GM19328 (cell line): ENCODE measurements at regions not wholly inside any gene's neighbourhood (a gene's known extent, or its start where the extent isn't known, plus 50 kb on each side); places are given as distances from the start of the nearest gene placed in this dataset.

Source experiments
- ATAC-seq: cut with Tn5 transposase; IDR thresholded peaks from one replicate; pipeline ENCODE4 v1.9.1; 2021; ENCODE audit warnings: mild to moderate bottlenecking, moderate library complexity; ENCODE audit not compliant: unreplicated experiment

- no peak for ATAC-seq
Observed at GRCh38 chr2:21480162-21480561, 356.4 kb downstream of the TDRD15 start.

- no peak for ATAC-seq
Observed at GRCh38 chr2:21484643-21485042, 360.9 kb downstream of the TDRD15 start.

DNA sequence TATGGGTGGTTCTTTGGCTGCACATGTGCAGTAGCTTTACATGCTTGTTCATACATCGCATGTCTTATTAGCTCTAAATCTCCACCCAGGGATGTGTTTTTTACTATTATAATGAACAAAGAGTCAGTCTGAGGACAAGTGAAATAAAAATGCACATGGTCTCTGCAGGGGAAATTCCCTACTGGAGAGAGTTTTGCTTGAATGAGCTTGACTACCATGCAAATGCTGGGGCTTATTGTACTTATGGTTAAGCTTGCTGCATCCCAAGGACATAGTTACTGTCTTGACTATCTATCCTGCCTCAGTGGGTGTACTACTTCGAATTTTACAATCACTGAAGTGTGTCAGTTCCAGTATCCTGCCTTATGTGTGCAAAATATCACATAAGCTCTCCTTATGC, 362.7 kb downstream of the TDRD15 start:
- no peak for ATAC-seq

DNA sequence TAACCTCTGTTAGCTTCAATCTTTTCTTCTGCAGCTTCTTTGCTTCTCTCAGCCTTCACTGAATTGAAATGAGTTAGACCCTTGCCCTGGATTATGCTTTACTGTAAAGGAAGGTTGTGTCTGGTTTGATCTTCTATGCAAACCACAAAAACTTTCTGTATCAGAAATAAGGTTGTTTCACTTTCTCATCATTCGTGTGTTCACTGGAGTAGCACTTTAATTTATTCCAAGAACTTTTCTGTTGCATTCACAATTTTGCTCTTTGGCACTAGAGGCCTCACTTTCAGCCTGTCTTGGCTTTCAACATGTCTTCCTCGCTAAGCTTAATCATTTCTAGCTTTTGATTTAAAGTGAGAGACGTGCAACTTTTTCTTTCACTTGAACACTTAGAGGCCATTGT, 365.3 kb downstream of the TDRD15 start:
- no peak for ATAC-seq

DNA sequence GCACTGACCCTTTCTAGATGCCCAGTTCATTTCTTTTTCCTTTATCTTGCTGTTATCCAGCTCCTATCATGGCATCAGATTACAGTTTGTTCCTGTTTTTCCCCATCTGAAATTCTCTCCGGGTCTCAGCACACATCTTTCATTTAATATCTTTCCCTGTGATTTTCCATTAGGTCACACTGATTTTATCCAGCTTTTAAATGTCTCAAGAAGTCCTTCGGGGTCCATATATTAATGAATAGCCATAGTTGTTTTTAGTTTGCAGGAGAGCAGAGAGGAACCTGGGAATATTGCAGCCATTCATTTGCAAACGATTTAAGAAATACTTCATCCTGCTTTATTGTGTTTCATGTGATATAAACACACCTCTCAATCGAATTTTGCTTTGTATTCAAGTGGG, 374.2 kb downstream of the TDRD15 start:
- no peak for ATAC-seq

DNA sequence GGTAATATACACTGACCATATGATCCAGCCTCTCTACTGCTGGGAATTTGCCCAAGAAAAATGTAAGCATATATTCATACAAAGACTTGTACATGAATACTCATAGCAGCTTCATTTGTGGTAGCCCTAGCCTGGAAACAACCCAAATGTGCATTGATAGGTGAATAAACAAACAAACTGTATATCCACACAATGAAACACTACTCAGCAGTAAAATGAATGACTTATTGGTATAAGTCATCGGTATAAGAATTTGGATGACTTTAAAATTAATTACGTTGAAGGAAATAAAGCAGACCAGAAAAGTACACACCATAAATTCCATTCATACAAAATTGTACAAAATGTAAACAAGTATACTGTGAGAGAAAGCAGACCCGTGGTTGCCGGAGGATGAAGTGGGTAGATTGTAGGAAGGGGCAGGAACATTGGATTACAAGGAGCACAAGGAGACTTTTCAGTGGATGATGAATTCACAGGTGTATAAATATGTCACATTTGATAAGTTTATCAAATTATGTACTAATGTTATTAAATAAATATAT, 376.7 kb downstream of the TDRD15 start:
- no peak for ATAC-seq

DNA sequence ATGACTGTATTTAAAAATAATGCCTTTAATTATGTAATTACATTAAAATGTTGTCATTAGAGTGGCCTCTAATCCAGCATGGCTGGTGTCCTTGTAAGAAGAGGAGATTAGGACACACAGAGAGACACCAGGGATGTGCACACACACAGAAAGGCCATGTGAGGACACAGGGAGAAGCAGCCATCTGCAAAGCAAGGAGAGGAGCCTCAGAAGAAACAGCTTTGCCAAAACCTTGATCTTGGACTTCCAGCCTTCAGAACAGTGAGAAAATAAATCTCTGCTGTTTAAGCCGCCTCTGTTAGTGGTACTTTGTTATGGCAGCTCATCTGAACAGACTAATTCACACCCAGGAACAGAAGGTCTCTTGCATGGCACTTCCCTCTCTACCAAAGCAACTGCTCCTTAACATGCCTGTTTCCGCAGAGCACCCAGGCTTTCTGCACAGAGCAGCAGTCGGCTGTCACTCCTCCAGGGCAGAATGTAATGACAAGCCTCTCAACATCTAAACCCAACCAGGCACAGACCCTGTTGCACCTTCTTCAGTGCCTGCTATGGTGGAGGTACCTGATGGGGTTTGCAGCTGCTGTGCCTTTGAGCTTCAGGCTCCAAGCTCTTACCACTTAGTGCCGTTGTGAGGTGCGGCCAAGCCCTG, 377.7 kb downstream of the TDRD15 start:
- no peak for ATAC-seq

- ATAC-seq, result no peak
Observed at GRCh38 chr2:21515903-21516302, 392.1 kb downstream of the TDRD15 start.

GRCh38 chr2:21519412-21519811, 395.6 kb downstream of the TDRD15 start:
- ATAC-seq, result no peak

DNA sequence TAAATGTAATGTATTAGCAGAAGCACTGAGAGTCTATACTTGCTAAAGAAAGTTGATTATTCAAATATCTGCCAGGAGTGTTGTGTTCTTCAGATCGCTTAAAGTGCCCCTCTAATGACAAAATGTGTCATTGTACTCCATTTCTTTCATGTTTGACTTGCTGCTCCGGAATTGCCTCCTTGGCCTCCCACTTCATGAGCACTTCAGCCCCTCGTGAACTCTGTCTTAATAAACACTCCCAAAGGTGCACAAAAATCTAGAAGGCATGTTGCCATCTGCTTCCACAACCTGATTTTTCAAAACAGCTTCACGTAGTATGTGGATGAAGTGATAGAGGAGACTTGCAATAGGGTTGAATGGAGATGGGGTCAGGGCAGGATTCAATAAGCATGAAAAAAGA, 396.1 kb downstream of the TDRD15 start:
- ATAC-seq, result no peak

DNA sequence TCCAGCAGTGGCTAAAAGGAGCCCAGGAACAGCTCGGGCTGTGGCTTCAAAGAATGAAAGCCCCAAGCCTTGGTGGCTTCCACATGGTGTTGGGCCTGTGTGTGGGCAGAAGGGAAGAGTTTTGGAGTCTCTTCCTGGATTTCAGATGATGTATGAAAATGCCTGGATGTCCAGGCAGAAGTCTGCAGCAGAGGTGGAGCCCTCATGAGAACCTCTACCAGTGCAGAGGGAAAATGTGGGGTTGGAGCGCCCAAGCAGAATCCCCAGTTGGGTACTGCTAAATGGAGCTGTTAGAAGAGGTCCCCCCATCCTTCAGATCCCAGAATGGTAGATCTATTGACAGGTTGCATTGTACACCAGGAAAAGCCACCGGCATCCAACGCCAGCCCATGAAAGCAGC, 412.1 kb downstream of the TDRD15 start:
- no peak for ATAC-seq

GRCh38 chr2:21539685-21540084, 415.9 kb downstream of the TDRD15 start:
- no peak for ATAC-seq

- no peak for ATAC-seq
Observed at GRCh38 chr2:21543630-21544029, 419.9 kb downstream of the TDRD15 start.

DNA sequence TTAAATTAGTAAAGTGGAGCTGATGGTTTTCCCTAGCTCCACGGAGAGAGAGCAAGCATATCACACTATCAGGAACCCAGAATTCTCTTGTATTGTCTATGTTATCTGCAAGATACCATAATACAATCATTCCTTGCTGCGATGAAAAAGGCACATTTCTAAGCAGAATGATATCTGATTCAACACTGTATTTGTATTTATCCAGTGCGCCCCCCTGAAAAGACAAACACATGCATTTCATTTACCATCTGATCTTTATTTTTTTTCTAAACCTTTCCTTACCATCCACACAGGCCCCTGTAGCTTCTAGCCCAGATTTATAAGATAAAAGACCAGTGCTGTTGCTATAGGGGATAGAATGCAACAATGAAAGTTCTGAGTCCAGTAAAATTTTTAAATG, 420.6 kb downstream of the TDRD15 start:
- no peak for ATAC-seq

DNA sequence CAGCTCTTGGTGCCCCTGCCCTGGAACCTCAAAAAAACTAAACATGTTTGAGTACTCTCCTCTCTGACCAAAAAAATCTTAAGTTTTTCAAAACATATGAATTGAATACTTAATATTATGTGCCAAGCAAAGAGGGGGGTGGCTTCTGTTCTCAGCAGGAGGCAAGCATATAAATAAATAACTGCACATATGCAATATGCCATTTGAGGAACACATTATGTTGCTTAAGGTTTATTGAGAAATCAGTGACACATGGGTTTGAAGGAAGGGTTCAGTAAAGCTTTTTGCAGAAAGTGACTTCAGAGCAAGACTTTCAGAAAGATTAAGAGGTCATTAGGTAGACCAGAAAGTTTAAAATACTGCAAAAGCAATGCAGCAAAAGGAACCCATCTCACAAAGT, 429.2 kb downstream of the TDRD15 start:
- no peak for ATAC-seq

DNA sequence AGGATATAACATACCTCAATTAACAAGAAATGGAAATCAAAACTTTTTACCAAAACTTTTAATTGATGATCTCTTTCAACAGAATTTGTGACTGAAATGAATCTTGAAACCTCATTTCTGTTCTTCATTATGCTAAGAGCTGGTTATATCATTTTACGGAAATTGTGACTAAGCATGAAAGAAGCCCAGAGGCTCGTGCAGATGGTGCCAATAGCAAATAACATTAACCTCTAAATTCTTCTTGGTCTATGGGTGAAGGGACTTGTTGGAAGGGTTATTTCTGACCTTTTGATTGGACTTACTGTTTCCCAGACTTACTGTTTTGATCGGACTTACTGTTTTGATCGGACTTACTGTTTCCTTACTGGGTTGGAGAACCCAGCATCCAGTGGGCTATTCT, 435.6 kb downstream of the TDRD15 start:
- no peak for ATAC-seq

DNA sequence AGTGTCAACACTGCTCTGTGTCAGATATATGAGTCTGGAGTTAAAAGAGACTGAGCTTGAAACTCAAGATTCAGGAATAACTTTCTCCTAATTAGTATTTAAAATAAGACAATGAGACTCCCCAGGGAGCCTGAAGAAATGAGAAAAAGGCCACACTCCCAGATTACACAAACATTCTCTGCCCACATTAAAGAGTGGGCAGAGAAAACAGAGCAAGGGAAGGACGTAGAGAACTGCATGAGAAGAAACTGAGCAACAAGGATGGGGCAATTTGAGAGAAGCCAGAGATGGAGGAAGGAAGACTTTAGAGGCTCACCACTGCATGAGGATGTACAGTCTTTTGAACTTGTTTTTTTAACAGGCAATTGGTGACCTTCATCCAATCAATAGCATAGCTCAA, 438.2 kb downstream of the TDRD15 start:
- no peak for ATAC-seq

- no peak for ATAC-seq
Observed at GRCh38 chr2:21567395-21567794, 443.6 kb downstream of the TDRD15 start.

- no peak for ATAC-seq
Observed at GRCh38 chr2:21571686-21572085, 447.9 kb downstream of the TDRD15 start.

DNA sequence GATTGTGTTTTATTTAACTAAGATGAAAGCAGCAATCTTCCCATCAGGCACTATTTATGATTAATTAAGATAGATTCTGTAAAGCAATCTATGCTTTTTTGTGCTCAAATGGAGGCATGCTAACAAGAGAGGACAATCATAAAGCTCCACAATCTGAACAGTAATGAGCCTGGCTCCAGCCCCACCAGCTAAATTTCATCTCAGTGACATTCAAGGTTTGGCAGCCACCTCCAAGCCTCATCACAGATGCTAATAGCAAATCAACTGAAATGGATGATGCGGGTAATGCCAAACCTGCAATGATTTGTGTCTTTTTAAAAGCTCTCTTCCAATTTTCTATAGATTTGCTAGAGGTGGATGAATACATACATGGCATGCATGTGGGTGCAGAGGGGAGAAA, 456.6 kb downstream of the TDRD15 start:
- ATAC-seq, result no peak

DNA sequence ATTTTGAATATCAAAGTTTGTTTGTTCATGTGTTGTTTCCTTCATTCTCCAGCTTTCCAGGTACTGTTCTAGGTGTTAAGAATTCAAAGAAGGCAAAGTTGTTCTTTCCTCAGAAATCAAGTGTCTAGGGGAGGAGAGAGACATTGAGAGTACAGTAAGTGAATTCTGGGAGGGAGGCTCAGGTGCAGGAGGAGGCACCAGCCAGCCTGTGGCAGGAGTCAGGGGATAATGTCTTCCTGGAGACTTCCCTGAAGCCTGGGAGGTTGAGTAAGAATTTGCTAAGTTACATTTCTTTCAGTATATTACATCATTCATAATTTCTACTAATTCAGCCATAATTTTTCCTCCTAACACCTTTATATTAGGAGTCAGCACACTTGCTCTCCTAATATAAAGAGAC, 462.1 kb downstream of the TDRD15 start:
- ATAC-seq, result no peak

- no peak for ATAC-seq
Observed at GRCh38 chr2:21590026-21590690, 466.4 kb downstream of the TDRD15 start.

GRCh38 chr2:21591926-21592325, 468.2 kb downstream of the TDRD15 start:
- no peak for ATAC-seq
